CD4-positive, alpha-beta T cell (primary cell): ENCODE measurements at regions not wholly inside any gene's neighbourhood (a gene's known extent, or its start where the extent isn't known, plus 50 kb on each side); places are given as distances from the start of the nearest gene placed in this dataset.

Experiments
- ATAC-seq: fragments of 200-7000 bp; cut with Tn5 transposase; one replicate; pipeline ENCODE4 v1.10.0; 2022; ENCODE audit warnings: mild to moderate bottlenecking; ENCODE audit not compliant: poor library complexity
- CTCF ChIA-PET: fragments of 350-600 bp; sonication (Branson Sonifier 250); formaldehyde crosslinking; loops from one replicate; lab custom pipeline; 2021; ENCODE audit warnings: antibody characterized with exemption, inconsistent platforms; lab: Charles Lee
- POLR2A ChIA-PET: fragments of 350-600 bp; sonication (Branson Sonifier 250); formaldehyde crosslinking; loops from one replicate; lab custom pipeline; 2021; ENCODE audit warnings: antibody characterized with exemption, inconsistent platforms; lab: Charles Lee
- DNase-seq, 14 experiments: peaks; one replicate each; pipeline ENCODE4 v3.0.0-alpha.2; 2013 to 2020; ENCODE audit warnings: mixed read lengths in 2 of 14
- H3K27ac ChIP-seq, 2 donors: one replicate each; pipeline versions ENCODE4 v1.5.1 to v1.7.0; 2013; ENCODE audit warnings: low read length in 2 of 2, low read depth in 1 of 2, mild to moderate bottlenecking in 1 of 2
- H3K27me3 ChIP-seq, 2 experiments: 1 replicate in 1 of 2; 2 replicates in 1 of 2; pipeline versions ENCODE4 v1.6.1 to v1.7.0; 2013; ENCODE audit warnings: low read length in 2 of 2, control low read depth in 1 of 2, mild to moderate bottlenecking in 1 of 2, moderate library complexity in 1 of 2; ENCODE audit not compliant: insufficient read depth in 2 of 2, control insufficient read depth in 1 of 2
- H3K36me3 ChIP-seq: one replicate; pipeline ENCODE4 v1.6.1; 2013; ENCODE audit warnings: low read length, control low read depth; ENCODE audit not compliant: insufficient read depth
- H3K4me1 ChIP-seq: one replicate; pipeline ENCODE4 v1.6.1; 2013; ENCODE audit warnings: low read length, control low read depth; ENCODE audit not compliant: insufficient read depth
- H3K4me3 ChIP-seq: one replicate; pipeline ENCODE4 v1.5.1; 2013; ENCODE audit warnings: mild to moderate bottlenecking, low read length, moderate library complexity
- H3K9me3 ChIP-seq, 2 experiments: 1 replicate in 1 of 2; 2 replicates in 1 of 2; pipeline versions ENCODE4 v1.6.1 to v1.7.0; 2013; ENCODE audit warnings: low read length in 2 of 2, mild to moderate bottlenecking in 2 of 2, control low read depth in 1 of 2, moderate library complexity in 1 of 2; ENCODE audit not compliant: control insufficient read depth in 1 of 2, insufficient read depth in 1 of 2
- H3K27ac Mint-ChIP-seq: one replicate; pipeline ENCODE4 v1.8.0; 2020; ENCODE audit warnings: mixed read lengths
- H3K27me3 Mint-ChIP-seq: one replicate; pipeline ENCODE4 v1.8.0; 2021; ENCODE audit warnings: mixed read lengths
- H3K36me3 Mint-ChIP-seq: one replicate; pipeline ENCODE4 v1.8.0; 2021; ENCODE audit warnings: low read depth, mixed read lengths
- H3K4me1 Mint-ChIP-seq: one replicate; pipeline ENCODE4 v1.8.0; 2021; ENCODE audit warnings: low read depth, mixed read lengths
- H3K4me3 Mint-ChIP-seq: one replicate; pipeline ENCODE4 v1.8.0; 2020; ENCODE audit warnings: mild to moderate bottlenecking, mixed read lengths
- H3K9me3 Mint-ChIP-seq: one replicate; pipeline ENCODE4 v1.8.0; 2020; ENCODE audit warnings: mixed read lengths
- intact Hi-C, 2 experiments: fragments of 100-400 bp; cut with DNase I in 1 of 2; cut with micrococcal nuclease in 1 of 2; formaldehyde crosslinking; loops; one replicate each; pipeline versions ENCODE4 v1.15.1 to v1.9.0; 2023 to 2025; cut with DNase I, micrococcal nuclease
- TF ChIP-seq, protein P1 (sequence below): fragments of 200-600 bp; IDR thresholded peaks from one replicate; pipeline ENCODE4 v1.8.0; 2022; ENCODE audit warnings: antibody characterized with exemption, mild to moderate bottlenecking

DNA sequence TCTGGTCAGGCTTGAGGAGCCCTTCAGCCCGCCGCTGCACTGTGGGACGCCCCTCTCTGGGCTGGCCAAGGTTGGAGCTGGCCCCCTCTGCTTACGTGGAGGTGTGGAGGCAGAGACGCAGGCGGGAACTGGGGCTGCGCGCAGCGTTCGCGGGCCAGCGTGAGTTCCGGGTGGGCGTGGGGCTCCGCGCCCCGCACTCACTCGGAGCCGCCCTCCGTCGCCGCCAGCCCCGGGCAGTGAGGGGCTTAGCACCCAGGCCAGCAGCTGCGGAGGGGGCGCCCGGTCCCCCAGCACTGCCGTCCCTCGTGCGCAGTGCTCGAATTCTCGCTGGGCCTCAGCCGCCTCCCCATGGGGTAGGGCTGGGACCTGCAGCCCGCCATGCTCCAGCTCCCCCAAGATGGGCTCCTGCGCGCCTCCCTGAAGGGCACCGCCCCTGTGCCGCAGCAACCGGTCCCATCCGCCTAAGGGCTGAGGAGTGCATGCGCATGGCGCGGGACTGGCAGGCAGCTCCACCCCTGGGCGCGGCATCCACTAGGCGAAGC is 695.9 kb downstream of the EPHA7 start:
- Mint-ChIP-seq H3K4me1 (no peaks in the 10 kb centered on the region), H3K4me3 (no peak overlapping the region), H3K27me3 (no peaks in the 10 kb centered on the region), H3K9me3 (peaks cover 21% of the 10 kb centered on the region), H3K27ac (no peak overlapping the region), H3K36me3 (no peaks in the 10 kb centered on the region)
- TF ChIP-seq, protein P1, sequence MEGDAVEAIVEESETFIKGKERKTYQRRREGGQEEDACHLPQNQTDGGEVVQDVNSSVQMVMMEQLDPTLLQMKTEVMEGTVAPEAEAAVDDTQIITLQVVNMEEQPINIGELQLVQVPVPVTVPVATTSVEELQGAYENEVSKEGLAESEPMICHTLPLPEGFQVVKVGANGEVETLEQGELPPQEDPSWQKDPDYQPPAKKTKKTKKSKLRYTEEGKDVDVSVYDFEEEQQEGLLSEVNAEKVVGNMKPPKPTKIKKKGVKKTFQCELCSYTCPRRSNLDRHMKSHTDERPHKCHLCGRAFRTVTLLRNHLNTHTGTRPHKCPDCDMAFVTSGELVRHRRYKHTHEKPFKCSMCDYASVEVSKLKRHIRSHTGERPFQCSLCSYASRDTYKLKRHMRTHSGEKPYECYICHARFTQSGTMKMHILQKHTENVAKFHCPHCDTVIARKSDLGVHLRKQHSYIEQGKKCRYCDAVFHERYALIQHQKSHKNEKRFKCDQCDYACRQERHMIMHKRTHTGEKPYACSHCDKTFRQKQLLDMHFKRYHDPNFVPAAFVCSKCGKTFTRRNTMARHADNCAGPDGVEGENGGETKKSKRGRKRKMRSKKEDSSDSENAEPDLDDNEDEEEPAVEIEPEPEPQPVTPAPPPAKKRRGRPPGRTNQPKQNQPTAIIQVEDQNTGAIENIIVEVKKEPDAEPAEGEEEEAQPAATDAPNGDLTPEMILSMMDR = no peak
- H3K27ac ChIP-seq = no peak overlapping the region
- H3K4me3 ChIP-seq = peak overlapping the region; percentile 24
- ChIA-PET CTCF (no interaction called here), POLR2A (no interaction called here)
- ATAC-seq (no peak), DNase-seq (peak in 3 of 14 experiments; percentile 6 to 25 (median 8))
- H3K27me3 ChIP-seq = no peaks in the 10 kb centered on the region
- no peaks in the 10 kb centered on the region for H3K36me3 ChIP-seq
- H3K9me3 ChIP-seq = peaks cover 0 to 22% of the 10 kb centered on the region in 2 experiments
- H3K4me1 ChIP-seq = no peaks in the 10 kb centered on the region
- intact Hi-C loops = no loop called here

DNA sequence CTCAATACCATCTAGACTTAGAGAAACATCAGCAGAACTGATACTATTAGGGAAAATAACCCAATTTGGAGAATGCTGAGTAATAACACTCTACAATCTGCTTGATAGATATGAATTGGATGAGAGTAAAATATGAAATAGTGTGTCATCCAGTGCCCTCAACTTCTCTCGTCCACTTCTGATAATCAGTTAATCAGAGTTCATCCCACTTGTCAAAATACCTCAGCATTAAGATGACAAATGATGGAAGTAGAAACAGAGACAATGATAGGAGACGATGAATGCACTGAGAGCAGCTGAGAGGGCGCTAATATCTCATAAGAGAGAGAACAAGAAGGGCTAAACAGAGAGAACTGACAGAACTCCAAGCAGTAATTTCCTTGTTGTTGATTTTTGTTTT is 699.6 kb downstream of the EPHA7 start:
- Histone ChIP-seq H3K4me3 (no peak overlapping the region), H3K27ac (no peak overlapping the region), H3K36me3 (no peaks in the 10 kb centered on the region), H3K9me3 (peaks cover 0 to 19% of the 10 kb centered on the region in 2 experiments), H3K4me1 (no peaks in the 10 kb centered on the region), H3K27me3 (no peaks in the 10 kb centered on the region)
- H3K4me3 Mint-ChIP-seq = no peak overlapping the region
- no peak for ATAC-seq
- DNase-seq = no peak
- H3K27ac Mint-ChIP-seq = no peak overlapping the region
- H3K27me3 Mint-ChIP-seq = no peaks in the 10 kb centered on the region
- H3K4me1 Mint-ChIP-seq = no peaks in the 10 kb centered on the region
- intact Hi-C loops = no loop called here
- ChIA-PET CTCF (no interaction called here), POLR2A (no interaction called here)
- no peaks in the 10 kb centered on the region for H3K36me3 Mint-ChIP-seq
- H3K9me3 Mint-ChIP-seq = peaks cover 18% of the 10 kb centered on the region
- TF ChIP-seq, protein P1 = no peak

DNA sequence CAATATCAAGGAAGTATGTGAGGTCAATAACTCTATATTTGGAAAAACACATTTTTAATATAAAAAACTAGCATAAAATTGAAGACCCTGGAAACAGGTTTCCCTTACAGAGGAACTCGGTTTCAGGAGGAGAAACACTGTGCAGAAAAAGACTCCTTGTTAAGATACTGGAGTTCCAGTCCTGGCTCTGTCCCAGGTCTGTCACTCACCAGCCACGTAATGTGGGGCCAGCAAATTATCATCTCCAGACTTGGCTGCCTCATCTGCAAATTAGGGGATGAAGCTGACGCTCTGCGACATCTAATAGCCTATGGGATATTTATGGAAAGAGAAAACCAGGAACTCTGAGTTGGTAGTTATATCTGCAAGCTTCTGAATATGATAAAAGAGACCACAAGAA is 702.7 kb downstream of the EPHA7 start:
- no peak for ATAC-seq
- Mint-ChIP-seq H3K4me3 (no peak overlapping the region), H3K4me1 (no peaks in the 10 kb centered on the region)

More for the DNA sequence above, 702.7 kb downstream of the EPHA7 start:
- Histone ChIP-seq H3K27ac (no peak overlapping the region), H3K27me3 (no peaks in the 10 kb centered on the region), H3K9me3 (peaks cover 0 to 5% of the 10 kb centered on the region in 2 experiments), H3K4me3 (no peak overlapping the region), H3K36me3 (no peaks in the 10 kb centered on the region), H3K4me1 (no peaks in the 10 kb centered on the region)
- TF ChIP-seq, protein P1 = no peak
- Mint-ChIP-seq H3K27me3 (no peaks in the 10 kb centered on the region), H3K27ac (no peak overlapping the region), H3K9me3 (peaks cover 8% of the 10 kb centered on the region), H3K36me3 (no peaks in the 10 kb centered on the region)
- no peak for DNase-seq
- intact Hi-C loops = loop anchor here in 1 of 2 experiments (1.0 kb wide), 1 partner anchor 41 kb away; no protein-coding TSS in a partner anchor
- ChIA-PET POLR2A (no interaction called here), CTCF (no interaction called here)
